Activated CD8-positive, alpha-beta memory T cell treated with anti-CD3 and anti-CD28 coated beads, Interleukin-2, amount 10 ng/mL, durations not matched to agents 7 days and 5 days (primary cell): ENCODE measurements at regions not wholly inside any gene's neighbourhood (a gene's known extent, or its start where the extent isn't known, plus 50 kb on each side); places are given as distances from the start of the nearest gene placed in this dataset.

Experiments
- ATAC-seq: fragments of 150-1000 bp; cut with Tn5 transposase; one replicate; pipeline ENCODE4 v1.10.0; 2021; ENCODE audit warnings: moderate library complexity
- CTCF ChIA-PET: fragments of 350-600 bp; sonication (Branson Sonifier 250); formaldehyde crosslinking; loops from one replicate; lab custom pipeline; 2021; ENCODE audit warnings: antibody characterized with exemption; lab: Charles Lee
- DNase-seq: peaks from one replicate; pipeline ENCODE4 v3.0.0-alpha.2; 2020
- H3K27ac Mint-ChIP-seq: one replicate; pipeline ENCODE4 v1.8.0; 2021; ENCODE audit warnings: mild to moderate bottlenecking, mixed read lengths
- H3K27me3 Mint-ChIP-seq: one replicate; pipeline ENCODE4 v1.8.0; 2021; ENCODE audit warnings: mixed read lengths
- H3K36me3 Mint-ChIP-seq: one replicate; pipeline ENCODE4 v1.8.0; 2021; ENCODE audit warnings: mild to moderate bottlenecking, mixed read lengths
- H3K4me1 Mint-ChIP-seq: one replicate; pipeline ENCODE4 v1.8.0; 2021; ENCODE audit warnings: mixed read lengths
- H3K4me3 Mint-ChIP-seq: one replicate; pipeline ENCODE4 v1.8.0; 2021; ENCODE audit warnings: mild to moderate bottlenecking, moderate library complexity, mixed read lengths
- H3K9me3 Mint-ChIP-seq: one replicate; pipeline ENCODE4 v1.8.0; 2022; ENCODE audit warnings: low read depth, mixed read lengths

GRCh38 chr10:118412132-118412760 is 70.1 kb upstream of the FAM204A start:
- H3K36me3 Mint-ChIP-seq, result no peaks in the 10 kb centered on the region
- H3K27ac Mint-ChIP-seq, result no peak overlapping the region
- H3K4me3 Mint-ChIP-seq, result no peak overlapping the region
- ATAC-seq (no peak), DNase-seq (no peak)
- CTCF ChIA-PET, result no interaction called here
- H3K4me1 Mint-ChIP-seq, result no peaks in the 10 kb centered on the region
- no peaks in the 10 kb centered on the region for H3K9me3 Mint-ChIP-seq
- peaks cover 47% of the 10 kb centered on the region for H3K27me3 Mint-ChIP-seq

- no peaks in the 10 kb centered on the region for H3K36me3 Mint-ChIP-seq
- H3K4me1 Mint-ChIP-seq, result no peaks in the 10 kb centered on the region
- CTCF ChIA-PET, result no interaction called here
- no peaks in the 10 kb centered on the region for H3K9me3 Mint-ChIP-seq
- no peak for DNase-seq
- no peak overlapping the region for H3K27ac Mint-ChIP-seq
- peaks cover 26% of the 10 kb centered on the region for H3K27me3 Mint-ChIP-seq
- ATAC-seq, result no peak
- no peak overlapping the region for H3K4me3 Mint-ChIP-seq
Observed at GRCh38 chr10:118409295-118409694, 67.2 kb upstream of the FAM204A start.

GRCh38 chr10:118408181-118408580 is 66.1 kb upstream of the FAM204A start:
- ATAC-seq (no peak), DNase-seq (no peak)
- Mint-ChIP-seq H3K4me1 (no peaks in the 10 kb centered on the region), H3K4me3 (no peak overlapping the region), H3K27me3 (peaks cover 29% of the 10 kb centered on the region), H3K36me3 (no peaks in the 10 kb centered on the region), H3K9me3 (no peaks in the 10 kb centered on the region), H3K27ac (no peak overlapping the region)
- CTCF ChIA-PET, result no interaction called here

- no peak overlapping the region for H3K27ac Mint-ChIP-seq
Observed at GRCh38 chr10:118407777-118408176, 65.7 kb upstream of the FAM204A start.

GRCh38 chr10:118407026-118407425 is 64.9 kb upstream of the FAM204A start:
- no peaks in the 10 kb centered on the region for H3K9me3 Mint-ChIP-seq
- DNase-seq (no peak), ATAC-seq (no peak)
- CTCF ChIA-PET, result interaction anchor here (1.5 kb wide), 1 partner anchor 8 kb away, joined by 3 read pairs; no protein-coding TSS in a partner anchor
- peaks cover 31% of the 10 kb centered on the region for H3K27me3 Mint-ChIP-seq
- H3K36me3 Mint-ChIP-seq, result no peaks in the 10 kb centered on the region
- H3K4me3 Mint-ChIP-seq, result no peak overlapping the region
- H3K4me1 Mint-ChIP-seq, result no peaks in the 10 kb centered on the region
- no peak overlapping the region for H3K27ac Mint-ChIP-seq

More at GRCh38 chr10:118407777-118408176, 65.7 kb upstream of the FAM204A start:
- Mint-ChIP-seq H3K9me3 (no peaks in the 10 kb centered on the region), H3K27me3 (peaks cover 29% of the 10 kb centered on the region), H3K4me3 (no peak overlapping the region), H3K36me3 (no peaks in the 10 kb centered on the region), H3K4me1 (no peaks in the 10 kb centered on the region)
- ATAC-seq, result no peak
- CTCF ChIA-PET, result no interaction called here
- DNase-seq, result no peak

GRCh38 chr10:118405928-118406327 is 63.8 kb upstream of the FAM204A start:
- H3K36me3 Mint-ChIP-seq, result no peaks in the 10 kb centered on the region
- ATAC-seq (no peak), DNase-seq (no peak)
- no peak overlapping the region for H3K27ac Mint-ChIP-seq
- CTCF ChIA-PET, result interaction anchor here (1.5 kb wide), 1 partner anchor 10 kb away, joined by 3 read pairs; no protein-coding TSS in a partner anchor
- H3K27me3 Mint-ChIP-seq, result peaks cover 25% of the 10 kb centered on the region
- no peaks in the 10 kb centered on the region for H3K9me3 Mint-ChIP-seq
- H3K4me3 Mint-ChIP-seq, result no peak overlapping the region
- no peaks in the 10 kb centered on the region for H3K4me1 Mint-ChIP-seq

- Mint-ChIP-seq H3K27me3 (peaks cover 20% of the 10 kb centered on the region), H3K27ac (no peak overlapping the region), H3K4me1 (no peaks in the 10 kb centered on the region), H3K4me3 (no peak overlapping the region), H3K9me3 (no peaks in the 10 kb centered on the region), H3K36me3 (no peaks in the 10 kb centered on the region)
- CTCF ChIA-PET, result interaction anchor here (0.9 kb wide), 1 partner anchor 20 kb away, joined by 3 read pairs; no protein-coding TSS in a partner anchor
- ATAC-seq (no peak), DNase-seq (no peak)
Observed at GRCh38 chr10:118403967-118404366, 61.8 kb upstream of the FAM204A start.

GRCh38 chr10:118401708-118402193 is 59.6 kb upstream of the FAM204A start:
- CTCF ChIA-PET, result no interaction called here
- ATAC-seq (no peak), DNase-seq (no peak)
- H3K9me3 Mint-ChIP-seq, result no peaks in the 10 kb centered on the region
- H3K27me3 Mint-ChIP-seq, result peaks cover 20% of the 10 kb centered on the region
- no peaks in the 10 kb centered on the region for H3K36me3 Mint-ChIP-seq
- no peak overlapping the region for H3K4me3 Mint-ChIP-seq
- H3K27ac Mint-ChIP-seq, result no peak overlapping the region
- no peaks in the 10 kb centered on the region for H3K4me1 Mint-ChIP-seq

- Mint-ChIP-seq H3K27ac (no peak overlapping the region), H3K27me3 (peaks cover 5% of the 10 kb centered on the region), H3K4me1 (peaks cover 4% of the 10 kb centered on the region), H3K4me3 (no peak overlapping the region), H3K36me3 (no peaks in the 10 kb centered on the region), H3K9me3 (no peaks in the 10 kb centered on the region)
- CTCF ChIA-PET, result no interaction called here
- ATAC-seq (no peak), DNase-seq (no peak)
Observed at GRCh38 chr10:118397391-118397790, 55.3 kb upstream of the FAM204A start.

GRCh38 chr10:118395947-118396346 is 53.8 kb upstream of the FAM204A start:
- Mint-ChIP-seq H3K36me3 (no peaks in the 10 kb centered on the region), H3K27ac (no peak overlapping the region), H3K27me3 (peaks cover 8% of the 10 kb centered on the region), H3K9me3 (no peaks in the 10 kb centered on the region), H3K4me3 (no peak overlapping the region), H3K4me1 (peaks cover 4% of the 10 kb centered on the region)
- no peak for DNase-seq
- CTCF ChIA-PET, result no interaction called here
- no peak for ATAC-seq

GRCh38 chr10:118394301-118395200 is 52.4 kb upstream of the FAM204A start:
- Mint-ChIP-seq H3K27me3 (peaks cover 12% of the 10 kb centered on the region), H3K36me3 (no peaks in the 10 kb centered on the region), H3K27ac (no peak overlapping the region), H3K4me3 (no peak overlapping the region), H3K9me3 (no peaks in the 10 kb centered on the region), H3K4me1 (peaks cover 4% of the 10 kb centered on the region)
- no peak for ATAC-seq
- CTCF ChIA-PET, result no interaction called here
- DNase-seq, result no peak

- H3K27me3 Mint-ChIP-seq, result peaks cover 20% of the 10 kb centered on the region
- CTCF ChIA-PET, result no interaction called here
Observed at GRCh38 chr10:118392761-118393160, 50.6 kb upstream of the FAM204A start.

More at GRCh38 chr10:118392761-118393160, 50.6 kb upstream of the FAM204A start:
- Mint-ChIP-seq H3K9me3 (no peaks in the 10 kb centered on the region), H3K4me1 (peaks cover 4% of the 10 kb centered on the region), H3K36me3 (no peaks in the 10 kb centered on the region), H3K27ac (no peak overlapping the region), H3K4me3 (no peak overlapping the region)
- ATAC-seq (no peak), DNase-seq (no peak)
